C4-2B (cell line): ENCODE measurements at regions not wholly inside any gene's neighbourhood (a gene's known extent, or its start where the extent isn't known, plus 50 kb on each side); places are given as distances from the start of the nearest gene placed in this dataset.

Source experiments
- H3K27ac ChIP-seq: fragments of 450-650 bp; 2 replicates; pipeline ENCODE4 v1.5.1; 2017
- ZFX ChIP-seq: fragments of 450-650 bp; IDR thresholded peaks from 2 replicates; pipeline ENCODE4 v1.6.1; 2017
- TF ChIP-seq, protein P1 (sequence below): fragments of 450-650 bp; conservative IDR thresholded peaks from 2 replicates; pipeline ENCODE4 v1.5.1; 2017; ENCODE audit warnings: mild to moderate bottlenecking

DNA sequence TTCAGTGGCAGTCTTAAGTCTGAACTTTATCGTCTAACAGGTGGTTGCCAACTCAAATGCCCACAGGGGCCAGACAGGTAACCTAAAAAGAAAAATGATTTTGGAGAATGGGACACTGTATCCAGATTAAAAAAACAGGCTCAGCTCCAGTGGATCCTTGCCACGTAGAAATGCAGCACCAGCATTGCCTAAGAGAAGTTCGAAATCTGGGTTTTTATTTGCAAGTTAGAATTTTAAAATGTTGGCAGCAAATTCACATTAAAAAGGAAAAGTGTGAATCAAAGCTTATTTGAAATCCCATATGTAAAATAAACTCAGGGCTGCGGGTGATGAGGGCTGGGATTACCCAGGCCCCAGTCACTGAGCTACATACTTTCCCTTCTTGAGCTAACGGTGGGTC, 408.5 kb upstream of the SUCLG2 start:
- TF ChIP-seq ZFX, result no peak
- TF ChIP-seq, protein P1, sequence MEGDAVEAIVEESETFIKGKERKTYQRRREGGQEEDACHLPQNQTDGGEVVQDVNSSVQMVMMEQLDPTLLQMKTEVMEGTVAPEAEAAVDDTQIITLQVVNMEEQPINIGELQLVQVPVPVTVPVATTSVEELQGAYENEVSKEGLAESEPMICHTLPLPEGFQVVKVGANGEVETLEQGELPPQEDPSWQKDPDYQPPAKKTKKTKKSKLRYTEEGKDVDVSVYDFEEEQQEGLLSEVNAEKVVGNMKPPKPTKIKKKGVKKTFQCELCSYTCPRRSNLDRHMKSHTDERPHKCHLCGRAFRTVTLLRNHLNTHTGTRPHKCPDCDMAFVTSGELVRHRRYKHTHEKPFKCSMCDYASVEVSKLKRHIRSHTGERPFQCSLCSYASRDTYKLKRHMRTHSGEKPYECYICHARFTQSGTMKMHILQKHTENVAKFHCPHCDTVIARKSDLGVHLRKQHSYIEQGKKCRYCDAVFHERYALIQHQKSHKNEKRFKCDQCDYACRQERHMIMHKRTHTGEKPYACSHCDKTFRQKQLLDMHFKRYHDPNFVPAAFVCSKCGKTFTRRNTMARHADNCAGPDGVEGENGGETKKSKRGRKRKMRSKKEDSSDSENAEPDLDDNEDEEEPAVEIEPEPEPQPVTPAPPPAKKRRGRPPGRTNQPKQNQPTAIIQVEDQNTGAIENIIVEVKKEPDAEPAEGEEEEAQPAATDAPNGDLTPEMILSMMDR, result no peak
- no peak overlapping the region for H3K27ac ChIP-seq

DNA sequence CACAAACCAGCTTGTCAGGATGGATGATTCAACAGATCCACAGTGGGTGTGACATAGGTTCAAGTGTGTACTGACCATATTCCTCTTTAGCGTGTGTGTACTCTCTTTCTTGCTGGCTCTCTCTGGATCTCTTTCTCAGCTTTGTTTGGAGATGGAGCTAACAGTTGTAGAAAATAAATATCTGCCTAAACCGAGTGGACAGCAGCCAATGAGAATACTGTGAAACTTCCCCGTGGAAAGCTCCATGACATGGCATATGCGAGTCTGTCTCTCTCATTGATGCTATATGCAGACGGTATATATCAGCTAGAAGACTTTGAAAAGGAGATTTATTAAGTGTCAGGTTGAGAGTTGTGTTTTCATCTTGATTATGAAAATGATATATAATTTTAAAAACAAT, 406.5 kb upstream of the SUCLG2 start:
- no peak for TF ChIP-seq ZFX
- TF ChIP-seq, protein P1, result no peak
- H3K27ac ChIP-seq, result no peak overlapping the region

DNA sequence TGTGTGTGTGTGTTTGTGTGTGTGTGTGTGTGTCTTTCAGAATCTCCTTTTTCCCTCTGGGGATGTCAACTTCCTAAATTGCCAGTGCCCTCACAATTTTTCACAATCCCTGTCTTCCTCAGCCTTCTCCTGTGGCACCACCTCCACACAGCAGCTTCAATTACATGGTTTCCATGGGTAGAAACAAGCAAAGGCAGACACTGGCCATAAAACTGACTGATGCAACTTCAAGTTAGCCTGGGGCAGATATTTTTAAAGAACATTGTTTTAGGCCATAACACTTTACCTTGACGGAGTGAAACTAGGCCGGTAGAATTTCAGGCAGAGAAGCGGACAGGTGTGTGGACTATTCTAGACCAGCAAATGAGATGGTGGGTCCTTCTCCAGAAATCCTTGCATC, 405.8 kb upstream of the SUCLG2 start:
- H3K27ac ChIP-seq, result no peak overlapping the region
- TF ChIP-seq, protein P1, result no peak
- no peak for TF ChIP-seq ZFX

DNA sequence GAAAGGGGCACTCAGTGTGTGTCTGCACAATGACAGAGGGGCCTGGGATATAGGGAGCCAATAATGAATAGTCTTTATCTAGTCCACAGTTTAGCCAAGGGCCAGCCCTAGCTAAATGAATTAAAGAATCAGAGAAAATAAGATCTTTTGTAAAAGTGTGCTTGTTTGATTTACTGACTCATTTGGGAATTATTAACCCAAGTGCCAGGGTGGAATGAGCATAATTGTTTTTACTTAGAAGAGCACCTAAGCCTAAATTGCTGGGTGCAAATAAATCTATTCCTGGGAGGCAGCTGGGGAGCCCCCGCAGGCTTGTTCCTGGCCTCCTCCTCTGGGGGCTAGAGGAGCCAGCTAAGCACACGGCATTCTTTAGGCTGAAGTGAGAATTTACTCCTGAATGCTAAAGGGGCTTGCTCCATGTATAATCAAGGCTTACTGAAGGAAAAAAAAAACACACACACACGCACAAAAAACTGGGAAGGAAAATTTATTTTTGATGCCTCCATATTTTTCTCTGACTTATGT, 405.3 kb upstream of the SUCLG2 start:
- H3K27ac ChIP-seq, result no peak overlapping the region
- TF ChIP-seq ZFX, result no peak
- TF ChIP-seq, protein P1, result no peak

DNA sequence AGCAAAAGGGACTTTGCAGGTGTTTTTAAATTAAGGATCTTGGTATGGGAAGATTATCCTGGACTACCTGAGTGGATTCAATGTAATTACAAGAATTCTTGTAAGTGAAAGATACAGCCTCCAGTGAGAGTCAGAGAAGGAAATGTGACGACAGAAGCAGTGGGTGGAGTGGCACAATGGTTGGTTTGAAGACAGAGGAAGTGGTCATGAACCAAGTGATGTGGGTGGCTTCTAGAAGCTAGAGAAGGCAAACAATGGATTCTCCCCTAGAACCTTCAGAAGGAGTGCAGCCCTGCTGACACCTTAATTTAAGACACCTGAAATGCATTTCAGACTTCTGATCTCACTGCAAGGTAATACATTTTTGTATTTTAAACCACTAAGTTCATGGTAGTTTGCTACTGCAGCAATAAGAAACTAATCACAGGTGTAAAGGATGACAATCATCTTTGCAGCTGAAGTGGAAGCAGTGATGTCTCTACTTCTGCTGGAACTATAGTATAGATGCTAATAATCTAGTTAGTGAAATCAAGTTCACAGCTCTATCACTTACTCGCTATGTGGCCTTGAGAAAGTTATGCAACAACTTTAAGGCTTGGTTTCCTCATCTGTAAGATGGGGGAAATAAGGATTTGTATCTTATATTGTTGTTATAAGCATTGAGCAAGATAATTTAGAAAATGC, 403.4 kb upstream of the SUCLG2 start:
- no peak for TF ChIP-seq ZFX
- TF ChIP-seq, protein P1, result no peak
- H3K27ac ChIP-seq, result no peak overlapping the region

DNA sequence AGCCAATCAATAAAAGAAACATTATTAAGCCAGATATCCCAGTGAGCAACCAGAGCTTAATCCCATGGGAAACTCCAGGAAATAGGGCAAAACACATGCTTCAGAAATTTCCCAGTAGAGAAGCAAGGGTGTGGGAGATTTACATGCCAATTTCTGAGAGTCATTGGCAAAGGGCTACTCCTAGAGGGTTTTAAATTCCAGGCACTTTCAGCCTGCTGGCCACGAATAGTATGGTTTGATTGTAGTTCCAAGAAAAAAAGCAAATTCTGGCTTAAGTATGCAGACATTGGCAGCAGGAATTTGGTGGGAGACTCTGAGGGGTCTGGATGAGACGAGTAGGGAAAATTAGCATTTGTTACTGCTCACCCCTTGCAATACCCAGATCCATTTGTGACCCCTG, 402.1 kb upstream of the SUCLG2 start:
- no peak for TF ChIP-seq ZFX
- TF ChIP-seq, protein P1, result no peak
- H3K27ac ChIP-seq, result no peak overlapping the region

DNA sequence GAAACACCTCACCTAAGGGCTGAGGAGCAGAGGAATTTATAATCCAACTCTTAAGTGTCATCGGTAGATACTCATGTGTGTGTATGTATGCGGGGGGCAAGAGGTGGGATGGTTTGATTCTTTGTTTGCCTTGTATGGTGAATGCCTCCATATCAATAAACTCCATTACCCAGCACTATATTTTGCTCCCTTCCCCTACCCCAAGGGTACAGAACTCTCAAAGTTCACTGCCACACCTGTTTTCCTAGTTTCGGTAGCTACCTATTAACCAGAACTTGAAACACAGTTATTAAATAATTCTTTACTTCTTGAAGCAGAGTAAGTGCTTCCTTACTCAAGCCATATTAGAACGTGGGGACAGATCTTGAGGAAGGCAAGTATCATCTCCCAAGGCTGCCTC, 400.8 kb upstream of the SUCLG2 start:
- TF ChIP-seq, protein P1, result no peak
- no peak for TF ChIP-seq ZFX
- H3K27ac ChIP-seq, result no peak overlapping the region
